HG03060 (cell line): ENCODE measurements at regions not wholly inside any gene's neighbourhood (a gene's known extent, or its start where the extent isn't known, plus 50 kb on each side); places are given as distances from the start of the nearest gene placed in this dataset.
"Not testable (repeated sequence)": the region's sequence is repeated elsewhere in the genome, so short reads cannot be mapped to it uniquely, and the experiment has no call there.

Experiments
- ATAC-seq: cut with Tn5 transposase; IDR thresholded peaks from one replicate; pipeline ENCODE4 v1.9.1; 2021; ENCODE audit warnings: low read depth, moderate number of reproducible peaks; ENCODE audit not compliant: unreplicated experiment

DNA sequence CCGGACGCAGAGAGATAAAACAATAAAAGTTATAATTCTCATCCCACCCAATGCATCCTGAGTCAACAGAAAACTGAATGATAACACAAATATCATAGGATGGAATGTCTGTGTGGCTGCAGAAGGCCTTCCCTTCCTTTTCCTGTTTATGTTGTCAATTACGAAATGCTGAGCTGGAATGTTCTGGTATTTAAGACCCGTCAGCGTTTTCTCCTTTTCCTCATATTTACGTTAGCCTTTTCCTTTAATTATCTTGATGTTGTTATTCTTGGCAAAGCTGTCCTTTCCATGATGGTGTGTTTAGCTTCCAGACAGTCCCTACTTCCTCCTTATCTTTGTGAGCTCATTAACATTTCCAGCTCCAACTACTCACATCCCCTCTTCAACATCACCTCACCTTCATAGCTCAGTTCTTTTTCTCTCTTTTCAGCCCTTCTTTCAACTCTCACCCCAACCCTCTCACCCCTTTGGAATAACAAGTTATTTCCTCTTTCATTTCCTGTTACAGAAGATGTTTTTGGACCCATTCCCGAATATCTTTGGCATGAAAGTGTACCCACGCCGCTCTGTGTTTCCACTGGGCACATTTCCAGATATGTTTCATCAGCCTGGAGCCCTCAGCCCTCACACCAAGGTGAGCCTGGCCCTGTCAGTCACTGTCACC lies 221.6 kb downstream of the NR2F1-AS1 start:
- ATAC-seq: no peak

DNA sequence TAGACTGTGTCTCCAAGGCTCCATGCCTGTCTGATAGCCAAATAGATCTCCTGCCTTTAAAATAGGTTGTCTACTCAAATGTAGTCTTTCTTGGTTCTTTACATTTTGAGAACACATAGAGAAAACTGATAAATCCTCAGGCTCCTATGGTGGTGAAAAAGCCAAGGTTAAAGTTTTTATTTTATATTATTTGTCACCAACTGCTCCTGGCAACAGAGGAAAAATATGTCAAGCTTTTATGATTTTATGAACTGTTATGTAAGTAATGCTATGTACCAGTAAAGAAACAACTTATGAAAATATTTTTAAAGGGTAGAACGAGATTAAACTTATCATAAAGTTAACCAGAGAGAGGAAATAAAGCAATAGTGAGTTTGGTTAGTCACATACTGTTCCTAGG lies 222.8 kb downstream of the NR2F1-AS1 start:
- no peak for ATAC-seq

DNA sequence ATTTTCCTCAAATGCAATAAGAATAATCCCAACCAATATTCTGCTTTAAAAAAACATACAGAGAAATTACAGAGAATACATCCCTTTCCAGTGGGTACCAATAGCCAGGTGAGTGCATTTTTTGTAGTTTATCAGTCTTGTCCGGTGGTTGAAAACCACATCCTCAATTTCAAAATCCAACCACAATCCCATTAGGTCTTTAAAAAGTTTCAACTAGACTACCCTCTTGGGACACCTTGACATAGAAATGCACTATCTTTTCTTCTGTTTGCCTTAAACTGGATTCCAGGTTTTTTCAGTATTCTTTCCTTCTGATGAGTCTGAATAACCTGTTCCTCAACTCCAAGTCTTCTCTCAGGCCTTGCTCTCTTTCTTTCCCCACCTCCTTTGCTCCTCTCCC lies 223.3 kb downstream of the NR2F1-AS1 start:
- ATAC-seq: no peak

DNA sequence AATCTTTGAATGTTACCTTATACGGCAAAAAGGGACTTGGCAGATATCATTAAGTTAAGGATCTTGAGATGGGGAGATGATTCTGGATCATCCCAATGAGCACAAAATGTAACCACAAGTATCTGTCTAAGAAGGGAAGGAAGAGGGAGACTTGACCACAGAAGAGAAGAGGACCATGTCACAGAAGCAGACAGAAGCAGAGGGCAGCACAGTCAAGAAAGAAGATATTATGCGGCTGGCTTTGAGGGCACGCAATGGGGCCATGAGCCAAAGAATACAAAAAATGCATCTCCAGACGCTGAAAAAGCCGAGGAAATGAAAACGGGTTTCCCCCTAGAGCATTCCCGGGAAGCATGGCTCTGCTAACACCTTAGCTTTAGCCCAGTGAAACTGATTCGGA lies 225.3 kb downstream of the NR2F1-AS1 start:
- no peak for ATAC-seq

DNA sequence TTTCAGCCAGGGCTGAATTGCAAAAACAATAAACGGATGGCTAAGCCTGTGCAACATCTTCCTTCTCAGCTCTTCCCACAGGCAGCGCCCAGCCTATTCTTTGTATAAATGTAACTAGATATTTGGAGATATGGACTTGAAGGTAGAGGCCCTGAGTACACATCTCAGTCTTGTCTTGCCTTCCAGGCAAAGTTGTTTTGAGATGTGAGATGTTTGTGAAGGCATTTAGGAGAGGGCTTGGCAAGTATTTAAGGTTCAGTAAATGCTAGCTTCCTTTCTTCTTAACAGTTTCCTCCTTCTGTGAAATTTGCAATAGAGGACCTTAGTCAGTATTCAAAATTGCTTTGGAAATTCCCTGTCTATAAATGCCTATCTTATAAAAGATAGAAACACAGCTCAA lies 228.8 kb downstream of the NR2F1-AS1 start:
- ATAC-seq: no peak

DNA sequence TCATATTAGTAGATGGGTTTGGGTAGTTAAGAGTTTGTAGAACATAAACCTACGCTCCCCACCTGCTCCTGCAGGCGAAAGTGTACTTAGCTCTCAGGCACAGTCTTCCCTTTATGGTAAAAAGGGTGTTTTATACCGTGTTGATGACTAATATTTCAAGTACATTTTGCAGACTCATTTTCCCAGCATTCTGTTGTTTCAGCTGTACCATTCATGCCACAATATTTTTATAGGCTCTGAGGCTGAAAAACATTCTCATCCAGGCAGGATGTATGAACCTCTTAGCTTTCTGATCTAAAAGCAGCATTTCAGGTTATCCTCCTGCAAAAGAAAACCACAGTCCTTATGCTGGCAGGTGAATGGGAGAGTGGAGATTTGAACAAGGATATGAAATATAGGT lies 231.4 kb downstream of the NR2F1-AS1 start:
- ATAC-seq: no peak

DNA sequence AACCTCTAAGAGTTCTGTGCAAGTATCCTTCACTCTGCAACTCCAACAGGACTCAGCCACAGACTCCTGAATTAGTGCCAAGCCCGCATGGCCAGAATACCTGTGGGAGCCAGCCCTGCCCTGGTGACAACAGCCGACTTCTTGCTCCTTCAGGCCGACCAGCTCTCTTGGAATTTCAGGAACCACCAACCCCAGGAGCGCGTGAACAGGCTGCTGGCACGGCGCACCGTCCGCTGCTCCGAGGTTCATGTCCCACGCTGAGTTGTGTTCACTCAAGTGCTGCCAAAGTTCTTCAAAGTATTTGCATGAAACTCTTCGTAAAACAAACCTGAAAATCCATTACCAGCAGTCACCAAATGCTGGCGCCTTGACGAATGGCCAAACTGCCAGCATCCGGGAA lies 232.8 kb downstream of the NR2F1-AS1 start:
- no peak for ATAC-seq

DNA sequence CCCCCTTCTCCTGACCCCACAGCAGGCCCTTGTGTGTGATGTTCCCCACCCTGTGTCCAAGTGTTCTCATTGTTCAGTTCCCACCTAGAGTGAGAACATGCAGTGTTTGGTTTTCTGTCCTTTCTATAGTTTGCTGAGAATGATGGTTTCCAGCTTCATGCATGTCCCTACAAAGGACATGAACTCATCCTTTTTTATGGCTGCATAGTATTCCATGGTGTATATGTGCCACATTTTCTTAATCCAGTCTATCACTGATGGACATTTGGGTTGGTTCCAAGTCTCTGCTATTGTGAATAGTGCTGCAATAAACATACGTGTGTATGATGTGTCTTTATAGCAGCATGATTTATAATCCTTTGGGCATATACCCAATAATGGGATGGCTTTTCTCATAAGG lies 234.2 kb downstream of the NR2F1-AS1 start:
- not testable (repeated sequence) for ATAC-seq

DNA sequence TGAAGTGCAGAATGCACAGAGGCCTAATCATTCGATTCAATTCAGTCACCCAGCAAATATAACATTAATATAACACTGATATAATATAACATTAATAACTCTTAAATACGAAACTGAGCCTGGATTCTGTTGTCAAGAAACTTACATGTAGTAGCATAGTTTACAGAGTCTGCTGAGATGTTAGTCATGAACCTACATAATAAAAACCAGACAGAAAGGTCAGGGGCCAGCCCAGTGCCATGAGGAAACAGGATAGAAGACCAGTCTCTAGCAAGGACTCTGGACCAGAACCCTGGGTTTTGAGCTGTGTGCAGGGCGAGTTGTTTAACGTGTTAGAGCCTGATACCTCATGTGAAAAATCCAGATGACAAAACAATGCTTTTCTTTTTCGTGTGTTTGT lies 234.7 kb downstream of the NR2F1-AS1 start:
- no peak for ATAC-seq

DNA sequence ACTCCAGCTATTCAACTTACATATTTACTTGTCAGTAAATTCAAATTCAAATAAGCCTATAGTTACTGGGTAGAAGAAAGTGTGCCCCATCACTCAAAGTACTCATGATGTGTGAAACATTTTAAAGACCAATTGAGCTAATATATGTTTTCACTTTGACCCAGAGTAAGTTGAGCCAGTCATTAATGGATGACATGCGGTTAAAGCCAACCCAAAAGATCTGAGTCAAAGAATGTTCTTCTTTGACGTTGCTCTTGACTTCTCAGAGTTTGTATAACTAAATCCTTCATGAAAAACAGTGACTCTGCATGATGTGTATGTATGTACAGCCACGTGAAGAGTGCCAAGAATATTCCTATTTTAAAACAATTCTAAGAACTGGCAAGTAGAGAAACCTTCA lies 237.4 kb downstream of the NR2F1-AS1 start:
- ATAC-seq: no peak

DNA sequence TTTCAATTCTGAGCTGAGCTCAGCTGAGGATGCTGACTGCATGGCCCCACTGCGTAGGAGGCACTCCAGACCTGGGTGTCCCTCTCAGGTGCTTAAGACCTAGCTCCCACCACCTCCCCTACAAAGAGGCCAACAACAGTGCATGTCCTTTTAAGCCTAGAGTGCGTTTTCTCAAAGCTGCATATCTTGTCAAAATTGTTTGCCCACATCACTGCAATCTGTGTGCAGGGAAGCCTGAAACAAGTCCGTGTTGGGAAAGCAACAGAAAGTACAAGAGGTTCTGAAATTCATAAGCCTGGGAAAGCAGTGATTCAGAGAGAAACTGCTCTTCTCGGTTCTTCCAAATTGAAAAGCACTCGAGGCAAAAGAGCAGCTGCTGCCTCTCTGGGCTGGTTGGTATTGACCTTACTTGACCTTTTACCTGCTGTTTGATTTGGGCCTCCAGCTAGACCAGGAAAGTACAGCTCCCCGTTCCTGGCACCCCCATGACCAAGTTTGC lies 238.4 kb downstream of the NR2F1-AS1 start:
- ATAC-seq: peak; percentile 40

DNA sequence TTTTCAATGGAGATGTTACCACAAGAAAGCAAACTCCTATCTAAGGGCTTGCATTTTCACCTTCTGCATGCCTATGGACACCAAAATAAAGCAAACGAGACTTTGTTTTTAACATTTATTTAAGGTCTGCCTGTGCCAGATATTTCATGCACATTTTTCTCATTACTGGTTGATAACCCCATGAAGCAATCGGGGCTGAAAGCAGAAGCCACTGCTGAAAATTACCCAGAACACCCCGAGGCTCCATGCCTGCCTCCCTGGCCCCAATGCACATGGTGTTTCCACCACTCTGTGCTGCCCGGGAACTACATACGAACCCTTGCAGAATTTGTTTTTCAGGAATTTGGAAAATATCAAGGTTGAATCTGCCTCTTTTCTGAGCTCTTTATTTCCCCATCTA lies 240.1 kb downstream of the NR2F1-AS1 start:
- ATAC-seq: no peak

DNA sequence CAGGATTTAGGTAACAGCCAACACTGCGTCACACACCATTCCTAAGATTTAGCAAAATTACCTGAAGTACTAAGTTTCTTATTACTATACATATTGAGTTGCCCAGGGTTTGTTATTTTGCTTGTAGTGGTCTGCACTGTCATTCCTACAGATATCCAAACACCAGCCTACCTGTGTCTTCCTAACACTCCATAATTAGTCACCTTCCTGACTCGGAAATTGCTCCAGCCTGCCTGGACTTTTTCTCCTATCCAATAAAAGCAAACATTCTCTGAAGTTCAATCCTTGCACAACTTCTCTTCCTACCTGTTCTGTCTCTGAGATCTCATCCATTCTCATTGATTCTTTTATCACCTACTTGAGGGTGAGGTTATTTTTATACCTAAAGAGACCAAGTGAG lies 243.9 kb downstream of the NR2F1-AS1 start:
- ATAC-seq: no peak

DNA sequence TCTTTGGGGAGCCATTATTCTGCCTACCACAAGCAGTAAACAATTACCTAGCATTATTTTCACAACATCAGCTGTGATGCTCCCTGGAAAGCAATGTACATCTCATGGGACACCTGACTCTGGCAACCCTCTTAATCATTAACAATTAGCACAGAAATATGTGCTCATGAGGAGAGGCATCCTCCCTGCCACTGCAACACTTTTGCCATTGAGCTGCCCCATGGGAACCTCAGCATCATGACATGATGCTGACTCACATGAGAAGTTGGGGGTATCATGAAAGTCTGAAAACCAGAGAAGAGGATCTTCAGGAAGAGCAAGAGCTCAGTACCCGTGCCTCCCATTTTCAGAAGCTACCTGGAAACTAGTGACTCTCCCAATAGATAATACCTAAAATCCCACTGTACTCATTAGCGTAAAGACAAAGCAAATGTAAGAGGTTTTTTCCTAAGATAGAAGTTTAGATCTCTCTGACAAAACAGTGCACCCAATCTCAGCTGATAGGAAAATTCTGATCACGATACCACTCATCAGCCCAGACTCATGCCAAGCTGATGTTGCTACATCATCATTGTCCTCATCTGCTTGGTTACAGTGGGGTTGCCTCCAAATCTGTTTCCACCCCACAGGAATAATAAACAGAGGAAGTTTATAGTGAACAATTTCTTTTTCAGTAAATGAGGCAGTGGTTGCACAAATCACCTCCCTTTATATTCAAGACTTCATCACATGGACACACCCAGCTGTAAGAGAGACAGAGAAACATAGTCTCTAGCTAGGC lies 244.5 kb downstream of the NR2F1-AS1 start:
- no peak for ATAC-seq

DNA sequence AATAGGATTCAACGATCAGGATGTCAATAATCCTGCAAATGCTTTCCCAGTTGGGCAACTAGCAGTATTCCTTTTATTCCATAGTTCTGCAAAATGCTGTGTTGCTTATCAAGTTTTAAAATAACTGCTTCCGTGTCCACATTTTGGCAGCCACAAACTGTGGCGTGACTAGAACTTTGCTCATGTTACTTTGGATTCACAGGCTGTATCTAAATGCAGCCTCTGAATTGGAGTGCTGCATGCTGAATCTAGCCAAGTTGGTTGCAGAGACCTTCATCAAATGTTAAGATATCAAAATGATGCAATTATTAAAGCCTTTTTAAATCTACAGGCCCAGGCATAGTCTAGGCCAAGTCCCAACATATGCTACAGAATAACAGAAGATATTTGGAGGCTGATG lies 249.2 kb downstream of the NR2F1-AS1 start:
- ATAC-seq: no peak

DNA sequence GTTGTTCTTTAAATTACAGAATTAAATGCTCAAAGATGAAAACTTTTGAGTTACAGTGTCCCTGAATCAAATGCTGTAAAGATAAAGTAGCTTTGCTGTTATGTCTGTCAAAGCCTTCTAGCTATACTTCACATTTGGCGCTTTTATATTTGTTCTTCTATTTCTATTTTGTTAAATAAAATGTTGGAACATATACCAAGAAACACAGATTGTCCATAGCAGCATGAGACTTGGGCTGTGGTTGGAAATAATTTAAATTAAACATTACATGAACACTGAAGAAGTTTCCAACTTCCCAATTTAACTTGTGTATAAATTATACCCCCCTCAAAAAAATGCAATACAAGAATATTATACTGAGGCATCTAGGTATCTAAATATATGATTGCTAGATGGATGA lies 249.8 kb downstream of the NR2F1-AS1 start:
- ATAC-seq: no peak

DNA sequence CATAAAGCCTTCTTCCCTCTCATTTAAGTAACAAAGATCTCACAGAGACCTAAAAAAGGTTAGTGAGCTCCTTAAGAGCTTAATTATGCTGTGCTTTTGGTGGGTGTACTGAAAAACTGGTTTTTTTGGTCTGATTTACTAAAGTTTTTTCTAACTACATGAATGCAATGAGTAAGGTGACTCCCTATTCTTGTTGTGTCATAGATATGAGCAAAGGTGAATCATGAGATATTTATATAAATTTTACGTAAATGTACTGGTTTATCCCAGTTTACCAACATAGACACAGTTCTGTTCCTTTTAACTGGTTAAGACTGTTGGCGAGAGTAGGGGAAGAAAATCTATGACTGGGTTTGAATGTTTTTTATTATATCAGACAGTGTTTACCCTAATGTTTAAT lies 250.5 kb downstream of the NR2F1-AS1 start:
- ATAC-seq: no peak

DNA sequence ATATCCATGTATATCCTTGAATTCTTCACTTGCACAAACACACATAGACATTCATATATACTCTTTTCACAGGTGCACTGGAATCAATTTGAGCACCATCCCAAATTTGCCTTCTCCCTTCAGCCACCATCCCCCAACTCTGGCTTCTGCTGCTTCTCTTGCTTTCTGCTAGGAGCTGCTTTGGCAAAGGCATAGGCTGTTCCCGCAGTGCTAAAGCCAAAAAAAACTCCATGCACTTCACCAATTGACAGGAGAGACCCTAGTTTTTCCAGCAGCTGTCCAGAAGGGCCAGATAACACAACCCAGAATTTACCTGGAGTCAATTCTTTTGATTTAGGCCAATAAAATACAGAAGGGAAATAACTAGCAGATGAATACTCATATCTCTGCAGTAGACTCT lies 251.3 kb downstream of the NR2F1-AS1 start:
- no peak for ATAC-seq

DNA sequence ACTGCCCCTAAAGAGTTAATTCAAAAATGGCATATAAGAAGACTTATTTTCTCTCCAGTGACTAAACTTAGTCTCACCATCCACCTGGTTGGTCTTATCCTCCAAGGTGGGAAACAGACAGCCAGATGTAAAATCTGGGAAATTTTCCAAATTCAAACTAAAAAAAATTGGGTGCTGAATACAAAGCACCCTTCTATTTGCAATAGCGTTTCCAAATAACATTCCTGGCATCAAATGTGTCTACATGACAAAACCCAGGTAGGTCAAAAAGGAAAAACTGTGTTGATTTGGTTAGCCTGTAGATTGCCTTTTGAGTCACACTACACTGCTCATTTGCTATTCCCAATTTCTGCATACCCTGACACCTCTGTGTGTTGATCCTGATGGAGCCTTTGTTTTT lies 252.2 kb downstream of the NR2F1-AS1 start:
- ATAC-seq: no peak

DNA sequence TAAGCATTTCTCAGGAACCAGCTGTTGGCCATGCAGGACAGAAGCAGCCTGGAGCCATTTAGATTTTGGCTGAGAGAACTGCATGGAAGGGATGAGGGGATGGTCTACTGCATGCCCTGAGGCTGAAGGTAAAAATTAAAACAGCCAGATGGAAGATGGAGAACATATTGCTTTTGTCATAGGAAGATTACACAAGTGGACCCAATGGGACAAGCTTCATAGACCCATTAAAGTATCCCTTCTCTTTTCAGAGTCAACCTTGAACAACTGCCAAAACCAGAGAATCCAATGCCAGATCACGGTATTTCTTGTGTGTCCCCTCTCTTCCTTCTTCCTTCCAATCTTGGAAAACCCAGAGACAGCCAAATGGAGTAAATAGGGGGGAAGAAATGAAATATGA lies 253.4 kb downstream of the NR2F1-AS1 start:
- no peak for ATAC-seq

DNA sequence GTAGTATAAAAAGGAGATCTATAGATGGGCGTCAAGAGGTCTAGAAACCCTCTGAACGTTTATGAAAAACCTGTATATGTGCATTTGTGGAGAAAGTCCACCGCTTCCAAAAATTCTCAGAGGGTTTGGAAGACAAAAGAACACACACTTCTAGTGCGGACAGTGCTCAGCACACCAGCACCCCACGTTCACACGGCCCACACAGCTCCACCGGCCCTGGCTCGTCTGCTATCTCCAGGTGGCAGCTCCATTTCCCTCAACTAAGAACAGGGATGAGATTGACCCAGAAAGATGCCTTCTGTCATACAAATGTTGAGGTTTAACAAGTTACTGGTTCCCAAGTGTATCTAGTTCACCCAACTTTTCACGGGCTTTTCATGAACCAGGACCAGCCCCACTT lies 255.1 kb downstream of the NR2F1-AS1 start:
- no peak for ATAC-seq
